SK-N-SH (cell line): ENCODE measurements at regions not wholly inside any gene's neighbourhood (a gene's known extent, or its start where the extent isn't known, plus 50 kb on each side); places are given as distances from the start of the nearest gene placed in this dataset.

Experiments
- CTCF ChIP-seq: fragments of 200-600 bp; sonication (generic); IDR thresholded peaks from 2 replicates; pipeline ENCODE4 v1.6.1; 2017; ENCODE audit warnings: antibody characterized with exemption, mild to moderate bottlenecking, moderate library complexity
- EP300 ChIP-seq, 2 experiments: IDR thresholded peaks; 2 replicates each; pipeline versions ENCODE4 v1.4.0 to v1.6.1; 2012; ENCODE audit warnings: borderline replicate concordance in 1 of 2, low read depth in 1 of 2, low read length in 1 of 2
- MAX ChIP-seq: IDR thresholded peaks from 2 replicates; pipeline ENCODE4 v1.4.0; 2012; ENCODE audit warnings: low read depth
- MXI1 ChIP-seq: IDR thresholded peaks from 2 replicates; pipeline ENCODE4 v1.6.1; 2012; ENCODE audit warnings: mild to moderate bottlenecking, low read depth, low read length, improper control_type of control experiment
- NRF1 ChIP-seq: IDR thresholded peaks from 2 replicates; pipeline ENCODE4 v1.6.1; 2012; ENCODE audit warnings: low read depth, mild to moderate bottlenecking, low read length
- POLR2AphosphoS5 ChIP-seq: IDR thresholded peaks from 2 replicates; pipeline ENCODE4 v1.6.1; 2012; ENCODE audit warnings: low read depth, low read length
- REST ChIP-seq: IDR thresholded peaks from 2 replicates; pipeline ENCODE4 v1.6.1; 2012; ENCODE audit warnings: mild to moderate bottlenecking, low read depth, low read length, moderate library complexity
- SIN3A ChIP-seq: IDR thresholded peaks from 2 replicates; pipeline ENCODE4 v1.6.1; 2012; ENCODE audit warnings: low read depth, mild to moderate bottlenecking, low read length, moderate library complexity, borderline replicate concordance
- TAF1 ChIP-seq: IDR thresholded peaks from 2 replicates; pipeline ENCODE4 v1.6.1; 2012; ENCODE audit warnings: low read depth, mild to moderate bottlenecking, low read length, moderate library complexity, borderline replicate concordance

GRCh38 chr1:30085811-30086770 is 637.3 kb downstream of the MATN1 start:
- TF ChIP-seq MAX (no peak), CTCF (peak; percentile 87), EP300 (IDR thresholded peaks at IDR 0.05; ENCODE audit: borderline replicate concordance in 1 of 2, low read depth in 1 of 2, low read length in 1 of 2) (no peak), SIN3A (no peak), MXI1 (no peak), POLR2AphosphoS5 (no peak), NRF1 (no peak), REST (no peak), TAF1 (no peak)
